IMR-90 (cell line): ENCODE measurements at regions not wholly inside any gene's neighbourhood (a gene's known extent, or its start where the extent isn't known, plus 50 kb on each side); places are given as distances from the start of the nearest gene placed in this dataset.

Source experiments
- ATAC-seq: fragments of 200-7000 bp; cut with Tn5 transposase; 2 replicates; pipeline ENCODE4 v1.9.1; 2020; ENCODE audit warnings: low read depth, mild to moderate bottlenecking, moderate library complexity
- BruUV-seq: library from RNA; stranded (reverse); fragments of 400-500 nt; replicated peaks from 2 replicates; lab custom pipeline; 2021; lab: Mats Ljungman, UMichigan
- CTCF ChIA-PET: fragments of 300-600 bp; formaldehyde crosslinking; extraction: SDS; loops from one replicate; lab custom pipeline; 2021; ENCODE audit warnings: antibody characterized with exemption; lab: Yijun Ruan, JAX
- POLR2A ChIA-PET: fragments of 300-600 bp; sonication (Branson Sonifier 250); formaldehyde crosslinking; loops from one replicate; lab custom pipeline; 2022; ENCODE audit warnings: antibody characterized with exemption; ENCODE audit not compliant: unreplicated experiment; lab: Charles Lee
- DNase-seq: peaks from one replicate; pipeline ENCODE4 v3.0.0; 2013
- H2AFZ ChIP-seq: replicated peaks from 2 replicates; pipeline ENCODE3; 2013; ENCODE audit warnings: low read length, mild to moderate bottlenecking; ENCODE audit not compliant: poor library complexity
- H2AK5ac ChIP-seq: 2 replicates; pipeline ENCODE4 v1.6.1; 2013; ENCODE audit warnings: low read depth, low read length, inconsistent platforms
- H2AK9ac ChIP-seq: replicated peaks from 2 replicates; pipeline ENCODE3; 2013; ENCODE audit warnings: mild to moderate bottlenecking, low read depth, low read length, moderate library complexity; ENCODE audit not compliant: poor library complexity
- H2BK120ac ChIP-seq: 2 replicates; pipeline ENCODE4 v1.6.1; 2013; ENCODE audit warnings: low read depth, low read length, inconsistent platforms
- H2BK15ac ChIP-seq: 3 replicates; pipeline ENCODE4 v1.6.1; 2013; ENCODE audit warnings: low read depth, low read length, inconsistent platforms
- H2BK20ac ChIP-seq: 2 replicates; pipeline ENCODE4 v1.6.1; 2013; ENCODE audit warnings: low read depth, mild to moderate bottlenecking, inconsistent platforms, low read length, moderate library complexity
- H2BK5ac ChIP-seq: 2 replicates; pipeline ENCODE4 v1.6.1; 2013; ENCODE audit warnings: mild to moderate bottlenecking, low read depth, low read length, inconsistent platforms; ENCODE audit not compliant: poor library complexity, severe bottlenecking
- H3K14ac ChIP-seq: replicated peaks from 2 replicates; pipeline ENCODE4 v1.6.1; 2013; ENCODE audit warnings: low read depth, low read length, inconsistent platforms
- H3K18ac ChIP-seq: 2 replicates; pipeline ENCODE4 v1.6.1; 2013; ENCODE audit warnings: low read depth, low read length, control low read depth
- H3K23ac ChIP-seq: 2 replicates; pipeline ENCODE4 v1.6.1; 2013; ENCODE audit warnings: low read depth, low read length, inconsistent platforms
- H3K27ac ChIP-seq: 2 replicates; pipeline ENCODE4 v1.5.1; 2013; ENCODE audit warnings: mild to moderate bottlenecking, control low read depth, low read length; ENCODE audit not compliant: insufficient read depth
- H3K27me3 ChIP-seq: 2 replicates; pipeline ENCODE4 v1.6.1; 2013; ENCODE audit warnings: low read length; ENCODE audit not compliant: control insufficient read depth, insufficient read depth
- H3K36me3 ChIP-seq: 2 replicates; pipeline ENCODE4 v1.6.1; 2013; ENCODE audit warnings: low read length, mixed read lengths; ENCODE audit not compliant: control insufficient read depth, insufficient read depth
- H3K4ac ChIP-seq: 2 replicates; pipeline ENCODE4 v1.6.1; 2013; ENCODE audit warnings: low read depth, low read length, inconsistent platforms
- H3K4me1 ChIP-seq: 2 replicates; pipeline ENCODE4 v1.6.1; 2013; ENCODE audit warnings: low read length, mixed read lengths; ENCODE audit not compliant: control insufficient read depth, insufficient read depth
- H3K4me2 ChIP-seq: 2 replicates; pipeline ENCODE4 v1.6.1; 2013; ENCODE audit warnings: low read depth, mild to moderate bottlenecking, control low read depth, low read length, moderate library complexity
- H3K4me3 ChIP-seq: 2 replicates; pipeline ENCODE4 v1.5.1; 2013; ENCODE audit warnings: low read depth, mild to moderate bottlenecking, control low read depth, low read length, moderate library complexity; ENCODE audit not compliant: insufficient read depth
- H3K56ac ChIP-seq: 2 replicates; pipeline ENCODE4 v1.6.1; 2013; ENCODE audit warnings: low read length, inconsistent platforms; ENCODE audit not compliant: insufficient read depth; ENCODE audit errors: extremely low read depth
- H3K79me1 ChIP-seq, 2 experiments: 2 replicates each; pipeline ENCODE4 v1.6.1; 2013; ENCODE audit warnings: low read length in 2 of 2, inconsistent platforms in 1 of 2, low read depth in 1 of 2
- H3K9ac ChIP-seq: 2 replicates; pipeline ENCODE4 v1.6.1; 2013; ENCODE audit warnings: low read depth, low read length, control low read depth
- H3K9me1 ChIP-seq: 2 replicates; pipeline ENCODE4 v1.6.1; 2013; ENCODE audit warnings: low read length, inconsistent platforms; ENCODE audit not compliant: insufficient read depth
- H3K9me3 ChIP-seq: 2 replicates; pipeline ENCODE4 v1.6.1; 2013; ENCODE audit warnings: low read length; ENCODE audit not compliant: control insufficient read depth, insufficient read depth
- H4K20me1 ChIP-seq: 2 replicates; pipeline ENCODE4 v1.6.1; 2013; ENCODE audit warnings: low read length, inconsistent platforms; ENCODE audit not compliant: insufficient read depth
- H4K5ac ChIP-seq: 2 replicates; pipeline ENCODE4 v1.6.1; 2013; ENCODE audit warnings: mild to moderate bottlenecking, low read depth, low read length, control low read depth
- H4K8ac ChIP-seq, 2 experiments: 2 replicates each; pipeline ENCODE4 v1.6.1; 2013; ENCODE audit warnings: low read depth in 2 of 2, low read length in 2 of 2, control low read depth in 1 of 2, inconsistent platforms in 1 of 2
- H4K91ac ChIP-seq: 2 replicates; pipeline ENCODE4 v1.6.1; 2013; ENCODE audit warnings: low read depth, low read length, inconsistent platforms; ENCODE audit not compliant: insufficient read depth
- BHLHE40 ChIP-seq: fragments of 150-350 bp; IDR thresholded peaks from 2 replicates; pipeline ENCODE4 v1.6.1; 2016; ENCODE audit warnings: mild to moderate bottlenecking, low read depth, low read length
- CEBPB ChIP-seq: IDR thresholded peaks from 2 replicates; pipeline ENCODE4 v1.6.1; 2012; ENCODE audit warnings: low read depth, low read length, improper control_type of control experiment
- CHD1 ChIP-seq: IDR thresholded peaks from 2 replicates; pipeline ENCODE4 v1.6.1; 2012; ENCODE audit warnings: low read depth, low read length, improper control_type of control experiment
- CTCF ChIP-seq: conservative IDR thresholded peaks from 2 replicates; pipeline ENCODE4 v1.5.1; 2012; ENCODE audit warnings: mild to moderate bottlenecking, low read depth, low read length, improper control_type of control experiment
- ELK1 ChIP-seq: fragments of 150-350 bp; IDR thresholded peaks from 2 replicates; pipeline ENCODE4 v1.6.1; 2016; ENCODE audit warnings: low read depth, mild to moderate bottlenecking, low read length, moderate library complexity, borderline replicate concordance
- FOS ChIP-seq: fragments of 150-350 bp; IDR thresholded peaks from 2 replicates; pipeline ENCODE4 v1.6.1; 2016; ENCODE audit warnings: low read depth, low read length
- MAFK ChIP-seq: IDR thresholded peaks from 2 replicates; pipeline ENCODE4 v1.6.1; 2012; ENCODE audit warnings: low read depth, low read length, improper control_type of control experiment
- MAZ ChIP-seq: IDR thresholded peaks from 2 replicates; pipeline ENCODE4 v1.6.1; 2012; ENCODE audit warnings: low read depth, mild to moderate bottlenecking, low read length, improper control_type of control experiment, moderate library complexity, borderline replicate concordance
- MXI1 ChIP-seq: IDR thresholded peaks from 2 replicates; pipeline ENCODE4 v1.6.1; 2012; ENCODE audit warnings: low read depth, mild to moderate bottlenecking, low read length, moderate library complexity, borderline replicate concordance
- NFE2L2 ChIP-seq: fragments of 150-350 bp; IDR thresholded peaks from 2 replicates; pipeline ENCODE4 v1.6.1; 2016; ENCODE audit warnings: low read depth, mild to moderate bottlenecking, low read length
- POLR2A ChIP-seq: IDR thresholded peaks from 2 replicates; pipeline ENCODE4 v1.6.1; 2012; ENCODE audit warnings: mild to moderate bottlenecking, low read depth, low read length
- RAD21 ChIP-seq: IDR thresholded peaks from 2 replicates; pipeline ENCODE4 v1.6.1; 2012; ENCODE audit warnings: low read length, improper control_type of control experiment
- RCOR1 ChIP-seq: IDR thresholded peaks from 2 replicates; pipeline ENCODE4 v1.6.1; 2012; ENCODE audit warnings: mild to moderate bottlenecking, low read length, improper control_type of control experiment; ENCODE audit not compliant: insufficient replicate concordance
- RFX5 ChIP-seq: IDR thresholded peaks from 2 replicates; pipeline ENCODE4 v1.8.0; 2012; ENCODE audit warnings: low read depth, mild to moderate bottlenecking, low read length, moderate library complexity
- SMC3 ChIP-seq: fragments of 150-350 bp; IDR thresholded peaks from 2 replicates; pipeline ENCODE4 v1.6.1; 2016; ENCODE audit warnings: low read depth, mild to moderate bottlenecking, antibody characterized with exemption, low read length, moderate library complexity
- USF2 ChIP-seq: fragments of 150-350 bp; IDR thresholded peaks from 2 replicates; pipeline ENCODE4 v1.6.1; 2017; ENCODE audit warnings: mild to moderate bottlenecking, antibody characterized with exemption, low read length, low read depth
- WGBS, 2 experiments: methylation state at CpG; one replicate each; pipeline versions ENCODE4 v1.1.5 to v1.1.7; 2013; ENCODE audit warnings: missing lambda C conversion rate in 2 of 2; ENCODE audit not compliant: insufficient read length in 1 of 2; ENCODE audit errors: extremely low coverage in 2 of 2; 5-methylcytosine and 5-hydroxymethylcytosine counted together
- dilution Hi-C: fragments of 300-500 bp; cut with HindIII; formaldehyde crosslinking; loops from one replicate; pipeline ENCODE4 v1.14.3; 2018; ENCODE audit warnings: low sequenced_read_pairs; ENCODE audit not compliant: unreplicated experiment
- in situ Hi-C: fragments of 300-500 bp; cut with MboI; formaldehyde crosslinking; loops from 3 replicates; pipeline ENCODE4 v1.14.3; 2019; ENCODE audit warnings: low sequenced_read_pairs, inconsistent platforms, mixed read lengths
- intact Hi-C: fragments of 100-400 bp; cut with micrococcal nuclease; formaldehyde crosslinking; loops from 2 replicates; pipeline ENCODE4 v1.10.0; 2022

GRCh38 chr21:17231124-17231523 is 281.7 kb upstream of the CXADR start:
- H2BK5ac ChIP-seq, result no peak overlapping the region
- no peak overlapping the region for H2AK9ac ChIP-seq
- no peak overlapping the region for H3K14ac ChIP-seq
- WGBS, 2 experiments, result no CpG with 5 or more reads among the region's 2 CpGs
- H2BK120ac ChIP-seq, result no peak overlapping the region
- dilution Hi-C loops, result no loop called here
- H3K79me1 ChIP-seq, result no peaks in the 10 kb centered on the region
- no peak for TF ChIP-seq MAFK
- TF ChIP-seq RCOR1, result no peak
- TF ChIP-seq CHD1, result no peak
- no peak for TF ChIP-seq POLR2A
- TF ChIP-seq FOS, result no peak
- TF ChIP-seq NFE2L2, result no peak
- no peak for TF ChIP-seq RAD21
- TF ChIP-seq MXI1, result no peak
- TF ChIP-seq SMC3, result no peak
- no peak for TF ChIP-seq ELK1
- TF ChIP-seq RFX5, result no peak
- no peak for TF ChIP-seq MAZ
- TF ChIP-seq CEBPB, result no peak
- no peak for TF ChIP-seq BHLHE40
- no peak for TF ChIP-seq CTCF
- TF ChIP-seq USF2, result no peak
- H3K4me3 ChIP-seq, result no peak overlapping the region
- POLR2A ChIA-PET, result no interaction called here
- no peaks in the 10 kb centered on the region for H4K20me1 ChIP-seq
- no peak overlapping the region for H2BK15ac ChIP-seq
- no peaks in the 10 kb centered on the region for H3K9me1 ChIP-seq
- no peak overlapping the region for H4K91ac ChIP-seq
- H3K4me2 ChIP-seq, result no peak overlapping the region
- no peaks in the 10 kb centered on the region for H3K36me3 ChIP-seq
- no peak overlapping the region for H3K9ac ChIP-seq
- no peaks in the 10 kb centered on the region for H3K27me3 ChIP-seq
- H4K5ac ChIP-seq, result no peak overlapping the region
- no peak overlapping the region for H3K4ac ChIP-seq
- no peak overlapping the region for H4K8ac ChIP-seq
- BruUV-seq, result no TSS peak
- no peak overlapping the region for H2AK5ac ChIP-seq
- no peak overlapping the region for H3K27ac ChIP-seq
- H3K4me1 ChIP-seq, result no peaks in the 10 kb centered on the region
- DNase-seq (no peak), ATAC-seq (no peak)
- intact Hi-C loops, result no loop called here
- in situ Hi-C loops, result no loop called here
- CTCF ChIA-PET, result no interaction called here
- no peak overlapping the region for H3K18ac ChIP-seq
- H2AFZ ChIP-seq, result no peak overlapping the region
- H2BK20ac ChIP-seq, result no peak overlapping the region
- no peaks in the 10 kb centered on the region; the same call in 1 of the 2 replicates for H3K9me3 ChIP-seq
- H3K23ac ChIP-seq, result no peak overlapping the region
- H3K56ac ChIP-seq, result no peak overlapping the region
